Endothelial cell of umbilical vein (primary cell): ENCODE measurements at regions not wholly inside any gene's neighbourhood (a gene's known extent, or its start where the extent isn't known, plus 50 kb on each side); places are given as distances from the start of the nearest gene placed in this dataset.

Experiments used
- CTCF ChIP-seq, 2 donors: IDR thresholded peaks; 1 replicate in 1 of 2; 2 replicates in 1 of 2; pipeline ENCODE4 v1.5.1; 2011; ENCODE audit warnings: low read length in 2 of 2, mild to moderate bottlenecking in 2 of 2, moderate library complexity in 2 of 2, control low read depth in 1 of 2, inconsistent platforms in 1 of 2, low read depth in 1 of 2; ENCODE audit not compliant: insufficient read depth in 1 of 2; ENCODE audit errors: extremely low read depth in 1 of 2
- EZH2 ChIP-seq: IDR thresholded peaks from 2 replicates; pipeline ENCODE4 v1.6.1; 2012; ENCODE audit warnings: borderline replicate concordance, low read depth, mild to moderate bottlenecking, moderate library complexity, low read length, inconsistent platforms; ENCODE audit not compliant: severe bottlenecking
- JUN ChIP-seq: IDR thresholded peaks from 2 replicates; pipeline ENCODE4 v1.6.1; 2011; ENCODE audit warnings: borderline replicate concordance, low read depth; ENCODE audit not compliant: insufficient read length, insufficient read depth
- MYC ChIP-seq: IDR thresholded peaks from one replicate; pipeline ENCODE4 v1.6.1; 2011; ENCODE audit warnings: mild to moderate bottlenecking, low read depth, low read length
- POLR2A ChIP-seq: IDR thresholded peaks from 2 replicates; pipeline ENCODE4 v1.6.1; 2012; ENCODE audit warnings: low read depth, mild to moderate bottlenecking, control low read depth, low read length
- POLR2AphosphoS5 ChIP-seq: IDR thresholded peaks from 2 replicates; pipeline ENCODE4 v1.6.1; 2012; ENCODE audit warnings: low read depth, mild to moderate bottlenecking, control low read depth, low read length, moderate library complexity; ENCODE audit not compliant: insufficient read depth

- no peak for TF ChIP-seq POLR2A
- no peak for TF ChIP-seq POLR2AphosphoS5
- no peak for TF ChIP-seq CTCF (IDR thresholded peaks at IDR 0.05; ENCODE audit: extremely low read depth in 1 of 2, insufficient read depth in 1 of 2, low read depth in 1 of 2, low read length in 2 of 2)
- no peak for TF ChIP-seq JUN
- TF ChIP-seq MYC: no peak
- TF ChIP-seq EZH2: no peak
Observed at GRCh38 chr4:136183513-136183912, 1348.8 kb downstream of the PCDH18 start.
